Adrenal gland (tissue), 5 donors: ENCODE measurements at regions not wholly inside any gene's neighbourhood (a gene's known extent, or its start where the extent isn't known, plus 50 kb on each side); places are given as distances from the start of the nearest gene placed in this dataset.

Experiments
- CTCF ChIP-seq, 6 experiments: fragments of 450-650 bp in 4 of 6; fragments of 200-600 bp in 2 of 6; sonication (generic) in 1 of 6; IDR thresholded peaks; 1 replicate in 5 of 6; 2 replicates in 1 of 6; pipeline versions ENCODE4 v1.5.1 to v1.8.0; 2016 to 2021; ENCODE audit warnings: antibody characterized with exemption in 6 of 6, mild to moderate bottlenecking in 2 of 6, moderate library complexity in 1 of 6
- POLR2A ChIP-seq, 2 donors: fragments of 450-650 bp; IDR thresholded peaks; one replicate each; pipeline ENCODE4 v1.6.1; 2017; ENCODE audit warnings: antibody characterized with exemption in 2 of 2, mild to moderate bottlenecking in 2 of 2, moderate library complexity in 1 of 2
- donor health status: DM: no; HTN: no; CAD: no.

- TF ChIP-seq CTCF (IDR thresholded peaks at IDR 0.05) (no peak), POLR2A (IDR thresholded peaks at IDR 0.05) (no peak)
Observed at GRCh38 chr10:81096558-81096957, 558.9 kb downstream of the SH2D4B start.
